SJCRH30 (cell line): ENCODE measurements at regions not wholly inside any gene's neighbourhood (a gene's known extent, or its start where the extent isn't known, plus 50 kb on each side); places are given as distances from the start of the nearest gene placed in this dataset.

Experiments used
- DNase-seq, 2 experiments: peaks; one replicate each; pipeline ENCODE4 v3.0.0-alpha.2; 2015 to 2020
- H3K27ac ChIP-seq: fragments of 250-450 bp; sonication (Bioruptor Pico); 2 replicates; pipeline ENCODE4 v1.5.1; 2020; ENCODE audit warnings: mild to moderate bottlenecking, moderate library complexity
- H3K27me3 ChIP-seq: fragments of 250-450 bp; sonication (Bioruptor Pico); 2 replicates; pipeline ENCODE4 v1.5.1; 2020; ENCODE audit warnings: mild to moderate bottlenecking, moderate library complexity
- H3K36me3 ChIP-seq: fragments of 250-450 bp; sonication (Bioruptor Pico); 2 replicates; pipeline ENCODE4 v1.5.1; 2020; ENCODE audit warnings: mild to moderate bottlenecking, moderate library complexity
- H3K4me1 ChIP-seq: fragments of 250-450 bp; sonication (Bioruptor Pico); 2 replicates; pipeline ENCODE4 v1.5.1; 2020; ENCODE audit warnings: mild to moderate bottlenecking, moderate library complexity
- H3K4me3 ChIP-seq: fragments of 250-450 bp; sonication (Bioruptor Pico); 2 replicates; pipeline ENCODE4 v1.5.1; 2020; ENCODE audit warnings: mild to moderate bottlenecking, moderate library complexity
- H3K9me3 ChIP-seq: fragments of 250-450 bp; sonication (Bioruptor Pico); replicated peaks from 2 replicates; pipeline ENCODE4 v1.5.1; 2020; ENCODE audit warnings: mild to moderate bottlenecking, moderate library complexity

DNA sequence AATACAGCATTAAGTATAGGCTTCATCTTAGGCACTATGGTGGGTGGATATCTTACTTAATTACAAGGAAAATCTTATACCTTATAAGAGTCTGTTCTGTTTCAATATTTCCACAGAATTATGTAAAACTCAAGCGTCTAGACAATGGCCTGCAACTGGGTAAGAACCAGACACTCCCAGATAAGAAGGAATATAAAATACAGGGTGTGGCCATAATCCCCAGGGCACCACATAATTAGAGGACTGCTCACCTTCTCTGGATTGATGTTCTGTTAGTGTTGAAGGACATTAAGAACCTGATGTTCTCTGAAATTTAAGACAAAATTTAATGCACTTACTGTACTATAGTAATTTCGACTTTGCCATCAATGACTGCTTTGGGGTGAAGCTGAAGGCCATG lies 198.2 kb upstream of the ARSJ start:
- Histone ChIP-seq H3K27me3 (no peaks in the 10 kb centered on the region), H3K27ac (no peak overlapping the region), H3K4me1 (peaks cover 2% of the 10 kb centered on the region; the same call in 1 of the 2 replicates), H3K9me3 (0 out of 2 replicates have a peak, but pooled peaks cover 3% of the 10 kb centered on the region), H3K36me3 (peaks cover 3% of the 10 kb centered on the region; the same call in 1 of the 2 replicates), H3K4me3 (no peak overlapping the region)
- DNase-seq, result no peak

DNA sequence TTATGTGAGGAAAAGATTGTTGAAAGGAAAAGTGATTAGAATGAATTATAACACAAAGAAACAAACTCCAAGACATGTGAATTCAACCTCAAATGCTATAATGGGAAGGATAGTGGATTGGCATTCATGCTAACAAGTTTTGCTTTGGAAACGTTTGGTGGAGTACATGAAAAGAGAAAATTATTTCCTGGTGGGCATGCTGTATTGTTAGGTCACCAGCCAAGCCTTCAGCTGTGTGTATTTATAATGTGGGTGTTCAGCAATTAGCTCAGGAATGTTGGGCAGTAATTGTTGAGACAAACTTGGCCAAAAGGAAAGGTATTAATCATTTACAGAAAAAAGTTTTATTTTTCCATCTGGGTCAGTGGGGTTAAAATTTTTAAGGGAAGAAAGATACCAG lies 198.9 kb upstream of the ARSJ start:
- no peak for DNase-seq

DNA sequence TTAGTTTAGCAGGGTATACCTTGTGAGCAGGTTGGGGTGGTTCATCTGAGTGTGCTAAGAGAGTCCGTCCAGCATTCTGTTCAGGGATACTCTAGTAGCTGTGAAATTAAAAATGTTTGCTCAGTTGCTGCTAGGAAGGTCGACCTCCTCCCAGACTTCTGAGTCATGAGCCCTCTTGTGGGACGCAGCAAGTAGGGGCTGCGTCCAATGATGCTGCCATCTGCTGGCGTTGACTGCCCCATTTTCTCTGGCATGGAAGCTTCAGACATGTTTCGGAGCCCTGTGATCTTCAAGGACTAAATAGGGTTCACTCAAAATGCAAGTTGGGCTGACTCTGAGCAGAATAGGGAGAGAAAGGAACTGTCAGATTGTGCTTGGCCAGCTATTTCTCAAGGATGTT lies 201.0 kb upstream of the ARSJ start:
- H3K4me3 ChIP-seq, result no peak overlapping the region
- no peaks in the 10 kb centered on the region for H3K9me3 ChIP-seq
- no peak overlapping the region for H3K27ac ChIP-seq
- peaks cover 2% of the 10 kb centered on the region; the same call in 1 of the 2 replicates for H3K4me1 ChIP-seq
- DNase-seq, result peak; percentile 77 to 86
- peaks cover 3% of the 10 kb centered on the region; the same call in 1 of the 2 replicates for H3K36me3 ChIP-seq
- H3K27me3 ChIP-seq, result no peaks in the 10 kb centered on the region

More for the DNA sequence above, 198.9 kb upstream of the ARSJ start:
- peaks cover 3% of the 10 kb centered on the region; the same call in 1 of the 2 replicates for H3K36me3 ChIP-seq
- no peaks in the 10 kb centered on the region for H3K27me3 ChIP-seq
- H3K4me3 ChIP-seq, result no peak overlapping the region
- H3K9me3 ChIP-seq, result no peaks in the 10 kb centered on the region
- peaks cover 2% of the 10 kb centered on the region; the same call in 1 of the 2 replicates for H3K4me1 ChIP-seq
- no peak overlapping the region for H3K27ac ChIP-seq

DNA sequence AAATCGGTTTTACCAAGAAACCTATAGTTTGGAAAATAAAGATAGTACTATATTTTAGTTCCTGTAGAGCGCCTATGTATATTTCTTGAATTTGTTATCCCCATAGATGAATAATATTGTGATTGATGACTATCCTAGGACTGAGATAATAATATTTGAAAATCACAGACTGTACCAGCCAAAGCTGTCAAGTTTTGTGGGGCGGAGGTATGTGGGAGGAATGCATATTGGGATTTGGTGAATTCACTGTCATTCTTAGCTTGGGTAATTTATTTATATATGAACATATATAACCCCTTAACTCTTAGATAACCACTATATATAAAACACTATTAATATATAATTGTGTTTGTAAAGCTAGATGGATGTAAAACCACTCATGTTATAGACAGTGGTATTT lies 205.5 kb upstream of the ARSJ start:
- DNase-seq, result no peak
- Histone ChIP-seq H3K9me3 (no peaks in the 10 kb centered on the region), H3K27me3 (no peaks in the 10 kb centered on the region), H3K27ac (no peak overlapping the region), H3K36me3 (peaks cover 3% of the 10 kb centered on the region; the same call in 1 of the 2 replicates), H3K4me1 (no peaks in the 10 kb centered on the region), H3K4me3 (no peak overlapping the region)

DNA sequence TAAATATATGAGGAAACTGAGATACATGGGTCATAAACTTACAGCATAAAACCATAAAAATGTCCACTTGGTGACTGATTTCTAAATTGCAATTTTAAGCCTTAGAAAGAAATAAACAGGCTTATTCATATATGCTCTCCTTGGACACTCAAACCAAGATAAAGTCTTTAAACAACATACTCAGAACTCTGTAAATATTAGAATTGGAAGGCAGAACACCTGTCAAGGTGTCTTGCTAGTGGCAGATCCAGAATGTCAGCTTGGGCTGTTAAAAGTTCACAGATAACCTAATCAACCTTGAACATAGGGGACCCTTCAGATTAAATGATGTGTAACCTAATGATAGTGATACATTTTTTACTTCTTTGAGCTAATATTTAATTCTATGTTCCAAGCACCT lies 208.1 kb upstream of the ARSJ start:
- H3K27ac ChIP-seq, result no peak overlapping the region
- no peaks in the 10 kb centered on the region for H3K4me1 ChIP-seq
- no peak overlapping the region for H3K4me3 ChIP-seq
- no peaks in the 10 kb centered on the region for H3K27me3 ChIP-seq
- no peaks in the 10 kb centered on the region for H3K9me3 ChIP-seq
- H3K36me3 ChIP-seq, result no peaks in the 10 kb centered on the region
- no peak for DNase-seq

DNA sequence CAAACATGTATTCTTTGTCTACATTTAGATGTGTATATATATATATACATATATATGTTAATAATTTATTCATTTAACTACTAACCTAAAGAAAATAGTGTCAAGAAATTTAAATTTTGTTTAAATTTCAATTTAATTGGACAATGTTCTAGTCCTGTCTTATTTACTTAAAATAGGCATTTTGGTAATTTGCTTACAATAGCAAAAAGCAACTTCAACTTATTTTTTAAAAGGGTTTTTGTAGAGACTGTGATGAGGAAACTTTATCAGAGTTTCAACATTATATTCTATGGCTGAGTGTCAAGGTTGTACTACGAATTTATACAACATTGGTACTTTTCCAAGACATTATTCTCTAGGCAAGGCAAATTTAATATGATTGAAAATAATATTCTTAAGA lies 212.0 kb upstream of the ARSJ start:
- Histone ChIP-seq H3K36me3 (no peaks in the 10 kb centered on the region), H3K9me3 (no peaks in the 10 kb centered on the region), H3K27me3 (no peaks in the 10 kb centered on the region), H3K4me1 (no peaks in the 10 kb centered on the region), H3K27ac (no peak overlapping the region), H3K4me3 (no peak overlapping the region)
- DNase-seq, result no peak

DNA sequence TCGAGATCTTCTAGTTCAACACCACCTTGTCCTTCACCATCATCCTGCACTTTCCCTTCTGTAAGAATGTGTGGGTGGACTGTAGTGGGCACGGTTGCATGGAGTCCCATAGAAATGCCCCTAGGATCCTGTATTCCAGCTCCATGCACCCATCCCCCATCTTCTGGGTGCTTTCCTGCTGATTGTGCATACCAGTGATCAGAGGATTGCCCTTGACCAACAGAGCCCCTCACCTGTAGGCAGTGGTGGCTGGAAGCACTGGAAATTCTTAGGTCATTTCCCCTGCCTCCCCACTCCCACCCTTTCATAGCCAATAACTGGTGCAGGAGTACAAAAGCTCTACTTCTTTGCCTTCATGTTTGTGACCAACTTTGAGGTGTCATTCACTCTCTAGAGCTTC lies 213.4 kb upstream of the ARSJ start:
- H3K27ac ChIP-seq, result no peak overlapping the region
- DNase-seq, result no peak
- no peaks in the 10 kb centered on the region for H3K36me3 ChIP-seq
- H3K9me3 ChIP-seq, result no peaks in the 10 kb centered on the region
- no peaks in the 10 kb centered on the region for H3K27me3 ChIP-seq
- no peaks in the 10 kb centered on the region for H3K4me1 ChIP-seq
- no peak overlapping the region for H3K4me3 ChIP-seq

DNA sequence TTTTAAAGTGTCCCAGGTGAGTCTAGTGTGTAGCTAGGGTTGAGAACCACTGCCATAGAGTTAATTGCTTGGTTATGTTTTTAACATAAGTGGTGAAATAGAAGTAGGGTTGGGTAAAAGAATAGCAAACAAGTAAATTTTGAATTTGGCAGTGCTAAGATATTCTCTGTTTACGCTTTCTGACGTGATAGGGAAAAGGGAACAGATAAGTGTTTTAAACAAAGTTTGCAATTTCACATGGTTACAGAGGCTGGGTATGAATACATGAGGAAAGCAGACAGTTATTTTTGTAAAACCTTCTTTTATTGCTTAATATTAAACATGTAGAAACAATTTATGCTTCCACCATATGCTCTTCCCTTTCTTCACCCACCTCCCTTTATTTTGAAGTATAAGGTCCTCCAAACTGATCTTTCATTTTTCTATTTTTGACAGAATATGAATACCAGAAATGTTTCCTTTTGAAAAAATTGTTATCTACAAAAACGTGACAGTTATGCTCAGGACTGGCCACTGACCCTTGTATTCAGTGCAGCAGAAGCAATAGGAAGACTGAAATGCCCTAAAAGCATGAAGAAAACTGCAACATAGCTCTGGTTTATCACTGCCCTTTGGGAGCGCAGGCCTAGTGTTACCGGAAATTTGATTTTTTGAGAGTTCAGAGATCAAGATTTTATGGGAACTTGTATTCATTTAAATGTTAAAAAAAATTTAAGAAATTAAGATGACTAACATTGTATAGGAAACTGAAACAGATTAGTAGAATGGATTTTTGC lies 214.4 kb upstream of the ARSJ start:
- no peaks in the 10 kb centered on the region for H3K9me3 ChIP-seq
- no peak overlapping the region for H3K27ac ChIP-seq
- DNase-seq, result no peak
- no peaks in the 10 kb centered on the region; the same call in 1 of the 2 replicates for H3K27me3 ChIP-seq
- H3K4me1 ChIP-seq, result no peaks in the 10 kb centered on the region
- no peak overlapping the region for H3K4me3 ChIP-seq
- no peaks in the 10 kb centered on the region for H3K36me3 ChIP-seq

DNA sequence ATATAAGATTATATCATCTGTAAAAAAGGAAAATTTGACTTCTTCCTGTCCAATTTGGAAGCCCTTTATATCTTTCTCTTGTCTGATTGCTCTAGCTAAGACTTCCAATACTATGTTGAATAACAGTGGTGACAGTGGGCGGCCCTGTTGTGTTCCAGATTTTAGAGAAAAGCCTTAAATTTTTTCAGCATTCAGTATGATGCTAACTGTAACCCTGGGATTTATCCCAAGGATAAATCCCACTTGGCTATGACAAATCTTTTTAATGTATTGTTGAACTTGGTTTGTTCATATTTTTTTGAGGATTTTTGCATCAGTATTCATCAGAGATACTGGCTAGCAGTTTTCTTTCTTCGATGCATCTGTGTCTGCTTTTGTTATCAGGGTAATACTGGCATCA lies 217.2 kb upstream of the ARSJ start:
- no peak overlapping the region for H3K4me3 ChIP-seq
- H3K9me3 ChIP-seq, result no peaks in the 10 kb centered on the region
- DNase-seq, result no peak
- no peak overlapping the region for H3K27ac ChIP-seq
- H3K36me3 ChIP-seq, result no peaks in the 10 kb centered on the region
- H3K4me1 ChIP-seq, result no peaks in the 10 kb centered on the region
- no peaks in the 10 kb centered on the region; the same call in 1 of the 2 replicates for H3K27me3 ChIP-seq

DNA sequence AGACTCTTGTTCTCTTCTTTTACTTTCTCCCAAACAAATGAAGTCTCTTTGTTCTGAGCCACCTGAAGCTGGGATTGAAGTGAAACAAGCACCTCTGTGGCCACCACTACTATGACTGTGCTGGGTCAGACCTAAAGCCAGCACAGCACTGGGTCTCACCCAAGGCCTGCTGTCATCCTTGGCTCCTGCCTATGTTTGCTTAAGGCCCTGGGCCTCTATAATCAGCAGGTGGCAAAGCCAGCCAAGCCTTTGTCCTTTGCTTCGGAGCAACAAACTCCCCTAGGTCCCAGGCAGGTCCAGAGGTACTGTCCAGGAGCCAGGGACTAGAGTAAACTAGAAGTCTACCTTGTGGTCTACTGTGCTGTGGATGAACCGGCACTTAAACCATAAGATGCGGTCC lies 220.6 kb upstream of the ARSJ start:
- Histone ChIP-seq H3K27ac (no peak overlapping the region), H3K9me3 (no peaks in the 10 kb centered on the region)
- DNase-seq, result no peak

DNA sequence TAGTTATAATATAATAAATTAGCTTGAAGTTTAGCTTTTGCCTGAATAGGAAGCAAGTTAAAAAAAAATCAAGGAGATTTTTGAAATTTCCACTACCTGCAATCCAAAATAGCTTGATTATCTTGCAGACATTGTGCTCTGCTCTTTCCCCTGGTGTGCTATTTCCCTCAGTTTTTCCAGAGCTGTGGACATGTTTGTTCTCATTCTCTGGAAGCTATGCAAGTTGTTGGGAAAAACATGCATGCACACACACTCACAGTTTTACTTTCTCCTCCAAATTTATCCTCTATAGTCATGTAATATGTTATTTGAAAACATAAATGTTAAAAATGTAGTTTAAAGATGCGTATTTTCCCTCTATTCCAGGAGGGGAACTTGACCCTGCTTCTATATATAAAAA lies 225.8 kb upstream of the ARSJ start:
- Histone ChIP-seq H3K27me3 (no peaks in the 10 kb centered on the region), H3K36me3 (no peaks in the 10 kb centered on the region), H3K4me3 (no peak overlapping the region), H3K4me1 (no peaks in the 10 kb centered on the region), H3K27ac (no peak overlapping the region), H3K9me3 (no peaks in the 10 kb centered on the region)
- no peak for DNase-seq

More for the DNA sequence above, 220.6 kb upstream of the ARSJ start:
- Histone ChIP-seq H3K4me1 (no peaks in the 10 kb centered on the region), H3K4me3 (no peak overlapping the region), H3K36me3 (no peaks in the 10 kb centered on the region), H3K27me3 (no peaks in the 10 kb centered on the region; the same call in 1 of the 2 replicates)

DNA sequence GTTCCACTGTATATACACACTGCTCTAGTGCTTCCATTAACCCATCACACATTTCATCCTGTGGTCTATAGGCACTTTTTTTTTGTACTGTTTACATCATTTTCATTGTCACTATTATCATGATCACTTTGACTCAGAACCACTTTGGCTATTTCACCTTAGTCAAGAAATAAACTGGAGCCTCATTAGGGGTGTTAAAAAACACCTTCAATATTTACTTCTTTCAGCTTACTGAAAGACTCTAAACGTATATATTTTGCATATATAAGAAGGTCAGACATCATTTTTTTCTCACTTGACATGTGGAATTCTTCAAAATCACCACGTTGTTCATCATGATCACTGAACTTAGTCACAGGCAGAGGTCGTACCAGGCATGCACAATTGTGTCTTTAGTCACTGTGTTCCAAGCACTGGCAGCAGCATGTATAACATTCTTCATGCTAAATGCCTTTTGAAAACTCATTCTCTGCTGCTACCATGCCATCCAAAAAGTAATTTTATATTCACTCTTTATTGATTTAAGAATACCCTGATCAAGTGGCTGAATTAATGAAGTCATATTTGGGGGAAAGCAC lies 229.2 kb upstream of the ARSJ start:
- Histone ChIP-seq H3K4me3 (no peak overlapping the region), H3K9me3 (no peaks in the 10 kb centered on the region), H3K4me1 (no peaks in the 10 kb centered on the region), H3K27ac (no peak overlapping the region), H3K27me3 (no peaks in the 10 kb centered on the region), H3K36me3 (no peaks in the 10 kb centered on the region)
- no peak for DNase-seq

DNA sequence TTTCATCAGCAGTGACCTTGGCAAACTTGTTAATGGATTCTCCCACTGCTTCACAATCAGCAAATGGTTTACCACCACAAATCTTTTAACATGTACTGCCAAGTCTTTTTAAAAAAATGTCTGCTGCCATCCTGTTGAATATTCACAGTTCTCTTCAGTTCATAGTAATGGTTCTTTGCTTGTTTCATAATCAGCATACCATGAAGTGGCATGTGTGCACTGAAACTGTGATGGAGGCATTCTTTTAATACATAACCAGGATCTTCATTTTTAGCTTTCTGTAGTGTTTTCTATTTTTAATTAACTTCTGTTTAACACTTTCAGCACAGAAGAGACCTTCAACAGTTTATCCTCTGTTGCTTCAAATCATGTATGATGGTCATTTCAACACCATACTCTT lies 230.1 kb upstream of the ARSJ start:
- no peak for DNase-seq
- Histone ChIP-seq H3K36me3 (no peaks in the 10 kb centered on the region), H3K4me3 (no peak overlapping the region), H3K27me3 (no peaks in the 10 kb centered on the region), H3K9me3 (no peaks in the 10 kb centered on the region), H3K27ac (no peak overlapping the region), H3K4me1 (no peaks in the 10 kb centered on the region)

DNA sequence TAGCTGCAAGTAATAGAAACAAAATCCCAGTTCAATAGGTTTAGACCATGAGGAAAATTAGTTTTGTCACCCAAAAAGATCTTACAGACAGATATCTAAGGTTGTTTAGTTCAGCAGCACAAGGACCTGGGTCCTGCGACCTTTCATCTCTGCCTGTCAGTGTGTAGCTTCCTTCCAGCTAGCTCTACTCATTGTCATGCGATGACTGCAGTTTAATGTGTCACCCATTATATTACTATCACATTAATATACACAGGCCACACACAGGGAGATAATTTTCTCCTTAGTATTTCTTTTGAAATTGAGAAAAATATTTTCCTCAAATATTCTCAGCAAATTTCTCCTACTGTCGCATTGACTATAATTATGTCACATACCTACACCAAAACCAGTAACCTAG lies 232.1 kb upstream of the ARSJ start:
- Histone ChIP-seq H3K9me3 (no peaks in the 10 kb centered on the region), H3K4me3 (no peak overlapping the region), H3K4me1 (no peaks in the 10 kb centered on the region), H3K27me3 (no peaks in the 10 kb centered on the region), H3K27ac (no peak overlapping the region), H3K36me3 (no peaks in the 10 kb centered on the region)
- DNase-seq, result no peak

DNA sequence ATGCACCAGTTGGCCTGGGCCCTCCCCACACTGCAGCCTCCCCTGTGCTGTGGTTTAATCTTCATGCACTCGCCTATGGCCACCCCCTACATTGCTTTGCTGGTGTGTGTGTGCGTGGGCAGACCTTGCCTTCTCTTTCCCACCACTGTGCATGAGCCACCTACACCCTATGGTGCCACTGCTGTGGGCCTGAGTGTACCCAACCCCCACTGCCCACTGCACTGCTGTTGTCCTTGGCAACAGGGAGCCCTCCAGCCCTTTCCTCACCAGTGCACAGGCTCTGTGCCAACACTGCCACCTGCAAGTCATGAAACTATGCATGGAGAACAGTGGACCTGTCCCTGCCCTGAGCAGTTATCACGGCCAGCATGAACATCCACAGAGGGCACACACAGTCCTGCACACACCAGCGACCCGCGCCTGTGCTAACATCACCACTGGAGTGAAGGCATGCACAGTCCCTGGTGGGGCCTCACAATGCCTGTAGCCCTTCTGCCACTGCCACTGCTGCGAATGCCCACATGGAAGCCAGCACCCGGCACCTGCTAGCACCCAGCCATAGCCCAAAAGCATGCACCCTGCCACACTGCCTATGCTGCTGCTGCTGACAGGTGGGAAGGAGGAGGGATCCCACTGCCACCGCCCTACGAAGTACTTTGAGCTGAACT lies 237.8 kb upstream of the ARSJ start:
- no peaks in the 10 kb centered on the region for H3K9me3 ChIP-seq
- DNase-seq, result no peak
- H3K27ac ChIP-seq, result no peak overlapping the region
- H3K27me3 ChIP-seq, result no peaks in the 10 kb centered on the region
- H3K4me3 ChIP-seq, result no peak overlapping the region
- no peaks in the 10 kb centered on the region for H3K4me1 ChIP-seq
- H3K36me3 ChIP-seq, result no peaks in the 10 kb centered on the region
